Activated CD4-positive, alpha-beta T cell treated with anti-CD3 and anti-CD28 coated beads, Interleukin-2, amount 10 ng/mL, durations not matched to agents 7 days and 5 days (primary cell): ENCODE measurements at regions not wholly inside any gene's neighbourhood (a gene's known extent, or its start where the extent isn't known, plus 50 kb on each side); places are given as distances from the start of the nearest gene placed in this dataset.

Source experiments
- CTCF ChIA-PET: fragments of 350-600 bp; sonication (Branson Sonifier 250); formaldehyde crosslinking; loops from one replicate; lab custom pipeline; 2021; ENCODE audit warnings: antibody characterized with exemption; lab: Charles Lee
- POLR2A ChIA-PET: fragments of 350-600 bp; sonication (Branson Sonifier 250); formaldehyde crosslinking; loops from one replicate; lab custom pipeline; 2021; ENCODE audit warnings: antibody characterized with exemption; lab: Charles Lee
- DNase-seq: peaks from one replicate; pipeline ENCODE4 v3.0.0-alpha.2; 2020
- H3K27ac Mint-ChIP-seq: one replicate; pipeline ENCODE4 v1.8.0; 2021; ENCODE audit warnings: mild to moderate bottlenecking, moderate library complexity, mixed read lengths
- H3K27me3 Mint-ChIP-seq: one replicate; pipeline ENCODE4 v1.8.0; 2021; ENCODE audit warnings: mixed read lengths
- H3K36me3 Mint-ChIP-seq: one replicate; pipeline ENCODE4 v1.8.0; 2021; ENCODE audit warnings: low read depth, mixed read lengths
- H3K4me1 Mint-ChIP-seq: one replicate; pipeline ENCODE4 v1.8.0; 2021; ENCODE audit warnings: mixed read lengths
- H3K4me3 Mint-ChIP-seq: one replicate; pipeline ENCODE4 v1.8.0; 2021; ENCODE audit warnings: mild to moderate bottlenecking, moderate library complexity, mixed read lengths
- H3K9me3 Mint-ChIP-seq: one replicate; pipeline ENCODE4 v1.8.0; 2021; ENCODE audit warnings: mixed read lengths

DNA sequence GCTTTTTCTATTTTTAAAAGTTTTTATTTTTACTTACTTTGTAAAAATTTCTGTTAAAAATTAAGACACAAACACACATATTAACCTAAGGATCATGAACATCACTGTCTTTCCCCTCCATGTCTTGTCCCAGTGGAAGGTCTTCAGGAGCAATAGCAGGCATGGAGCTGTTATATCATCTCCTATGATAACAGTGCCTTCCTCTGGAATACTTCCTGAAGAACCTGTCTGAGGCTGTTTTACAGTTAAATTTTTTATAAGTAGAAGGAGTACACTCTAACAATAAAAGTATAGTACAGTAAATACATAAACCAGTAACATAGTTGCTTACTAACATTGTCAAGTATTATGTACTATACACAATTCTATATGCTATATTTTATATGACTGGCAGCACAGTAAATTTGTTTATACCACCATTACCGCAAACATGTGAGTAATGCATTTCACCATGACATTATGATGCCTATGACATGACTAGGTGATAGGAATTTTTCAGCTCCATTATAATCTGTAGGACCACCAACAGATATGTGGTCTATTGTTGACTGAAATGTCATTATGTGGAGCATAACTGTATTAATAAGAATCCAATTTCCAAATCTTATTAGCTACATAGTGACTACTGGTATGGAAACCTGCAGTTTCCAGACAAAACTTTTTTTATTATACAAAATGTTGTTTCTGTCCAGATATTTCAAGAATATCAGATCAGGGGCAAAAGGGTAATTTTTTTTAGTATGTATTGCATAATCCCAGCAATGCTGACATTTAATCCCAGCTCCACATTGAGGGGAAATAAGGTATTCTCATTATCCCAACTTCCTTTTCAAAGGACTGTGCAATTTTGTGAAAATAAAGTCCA lies 337.2 kb upstream of the SLC39A10 start:
- ChIA-PET POLR2A (interaction anchor here (0.5 kb wide), 2 partner anchors 213 to 485 kb away, joined by 4 to 5 read pairs; no protein-coding TSS in a partner anchor), CTCF (interaction anchor here (1.8 kb wide), 1 partner anchor 20 kb away, joined by 4 read pairs; no protein-coding TSS in a partner anchor)
- Mint-ChIP-seq H3K27ac (no peak overlapping the region), H3K4me3 (no peak overlapping the region), H3K9me3 (peaks cover 4% of the 10 kb centered on the region), H3K27me3 (no peaks in the 10 kb centered on the region), H3K4me1 (peaks cover 29% of the 10 kb centered on the region), H3K36me3 (no peaks in the 10 kb centered on the region)
- DNase-seq = no peak

DNA sequence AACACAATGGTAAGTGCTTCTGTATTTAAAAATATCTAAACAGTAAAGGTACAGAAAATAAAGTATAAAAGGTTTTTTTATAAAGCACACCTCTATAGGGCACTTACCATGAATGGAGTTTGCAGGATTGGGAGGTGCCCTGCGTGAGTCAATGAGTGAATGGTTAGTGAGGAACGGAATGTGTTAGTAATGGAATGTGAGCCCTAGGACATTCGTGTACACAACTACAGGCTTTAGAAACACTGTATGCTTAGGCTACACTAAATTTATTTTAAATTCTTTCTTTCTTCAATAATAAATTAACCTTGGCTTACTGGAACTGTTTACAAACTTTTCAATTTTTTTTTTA lies 337.9 kb upstream of the SLC39A10 start:
- H3K27ac Mint-ChIP-seq = no peak overlapping the region
- H3K4me1 Mint-ChIP-seq = peaks cover 29% of the 10 kb centered on the region
- no peaks in the 10 kb centered on the region for H3K27me3 Mint-ChIP-seq
- no peak for DNase-seq
- ChIA-PET POLR2A (no interaction called here), CTCF (interaction anchor here (1.5 to 1.8 kb wide), 2 partner anchors 21 to 749 kb away, joined by 3 to 4 read pairs; partner anchors contain the start of gene DNAH7)
- peaks cover 4% of the 10 kb centered on the region for H3K9me3 Mint-ChIP-seq
- no peaks in the 10 kb centered on the region for H3K36me3 Mint-ChIP-seq
- H3K4me3 Mint-ChIP-seq = no peak overlapping the region

DNA sequence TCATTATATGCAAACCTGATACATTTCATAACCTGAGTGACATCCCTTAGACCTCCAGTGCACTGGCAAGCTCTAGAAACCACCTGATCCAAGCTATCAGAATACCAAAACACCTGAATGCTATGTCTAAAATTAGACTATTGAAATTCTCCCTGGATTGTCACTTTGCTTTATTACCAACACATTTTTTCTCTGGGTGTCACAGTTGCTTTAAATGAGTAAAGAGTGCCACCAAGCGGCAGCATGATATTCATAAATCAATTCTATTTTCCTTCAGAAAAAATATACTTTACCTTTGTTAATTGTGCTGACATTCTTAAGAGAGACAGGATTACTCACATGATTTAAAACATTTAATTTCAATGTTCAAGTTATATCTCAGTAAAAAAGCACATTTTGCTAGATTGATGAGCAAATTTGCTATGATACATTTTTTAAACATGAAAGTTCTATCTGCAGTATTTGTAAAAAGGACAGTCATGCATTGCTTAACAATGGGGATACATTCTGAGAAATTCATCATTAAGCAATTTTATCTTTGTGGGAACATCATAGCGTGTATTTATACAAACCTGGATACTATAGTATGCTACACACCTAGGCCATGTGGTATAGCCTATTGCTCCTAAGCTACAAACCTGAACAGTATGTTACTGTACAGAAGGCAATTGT lies 338.4 kb upstream of the SLC39A10 start:
- Mint-ChIP-seq H3K27ac (no peak overlapping the region), H3K9me3 (peaks cover under 1% of the 10 kb centered on the region), H3K36me3 (no peaks in the 10 kb centered on the region), H3K27me3 (no peaks in the 10 kb centered on the region), H3K4me1 (peaks cover 29% of the 10 kb centered on the region), H3K4me3 (no peak overlapping the region)
- DNase-seq = peak; percentile 67
- ChIA-PET CTCF (interaction anchor here (0.8 to 1.5 kb wide), 2 partner anchors 452 to 750 kb away, joined by 3 read pairs; partner anchors contain the start of gene DNAH7), POLR2A (no interaction called here)

DNA sequence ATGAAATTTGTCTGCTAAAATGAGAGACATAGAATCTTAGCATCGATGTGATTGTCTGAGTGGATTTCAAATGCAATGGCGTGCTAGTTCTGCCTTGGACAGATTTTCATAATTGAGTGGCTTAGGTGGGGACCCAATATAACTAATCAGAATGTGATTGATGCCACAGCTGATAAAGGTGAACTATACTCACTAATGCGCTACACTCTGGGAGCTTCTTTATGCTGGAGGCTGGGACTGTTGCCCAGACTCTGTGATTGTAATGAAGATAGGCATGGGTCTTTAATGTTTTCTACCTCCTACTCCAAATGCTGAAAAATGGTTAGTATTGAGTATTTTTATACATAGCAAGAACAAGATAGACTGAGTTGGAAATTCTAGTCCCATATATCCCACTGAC lies 339.5 kb upstream of the SLC39A10 start:
- Mint-ChIP-seq H3K4me1 (peaks cover 29% of the 10 kb centered on the region), H3K4me3 (no peak overlapping the region), H3K27me3 (no peaks in the 10 kb centered on the region), H3K27ac (no peak overlapping the region), H3K36me3 (no peaks in the 10 kb centered on the region), H3K9me3 (no peaks in the 10 kb centered on the region)
- ChIA-PET CTCF (interaction anchor here (1.5 kb wide), 1 partner anchor 751 kb away, joined by 3 read pairs; the partner anchor contains the start of gene DNAH7), POLR2A (no interaction called here)
- no peak for DNase-seq

DNA sequence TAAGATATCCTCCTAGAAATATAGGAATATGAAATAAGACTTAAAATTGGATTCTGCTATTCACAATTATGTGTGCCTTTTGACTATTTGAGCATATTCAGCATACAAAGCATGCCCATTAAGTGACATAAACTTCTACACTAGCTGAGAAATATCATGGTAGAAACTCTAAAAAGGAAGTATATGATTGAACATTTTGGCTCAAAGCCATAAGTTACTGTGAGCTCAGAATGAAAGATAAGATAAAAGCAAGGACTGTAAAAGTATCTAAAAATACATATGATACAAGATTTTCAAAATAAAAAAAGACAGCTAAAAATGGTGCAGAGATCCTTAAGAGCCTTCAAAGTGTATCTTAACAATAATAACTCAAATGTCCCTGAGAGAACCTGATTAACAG lies 340.5 kb upstream of the SLC39A10 start:
- Mint-ChIP-seq H3K27ac (no peak overlapping the region), H3K4me3 (no peak overlapping the region), H3K27me3 (no peaks in the 10 kb centered on the region), H3K36me3 (no peaks in the 10 kb centered on the region), H3K4me1 (peaks cover 29% of the 10 kb centered on the region), H3K9me3 (no peaks in the 10 kb centered on the region)
- ChIA-PET CTCF (interaction anchor here (2.0 kb wide), 1 partner anchor 9 kb away, joined by 7 read pairs; no protein-coding TSS in a partner anchor), POLR2A (no interaction called here)
- DNase-seq = no peak

DNA sequence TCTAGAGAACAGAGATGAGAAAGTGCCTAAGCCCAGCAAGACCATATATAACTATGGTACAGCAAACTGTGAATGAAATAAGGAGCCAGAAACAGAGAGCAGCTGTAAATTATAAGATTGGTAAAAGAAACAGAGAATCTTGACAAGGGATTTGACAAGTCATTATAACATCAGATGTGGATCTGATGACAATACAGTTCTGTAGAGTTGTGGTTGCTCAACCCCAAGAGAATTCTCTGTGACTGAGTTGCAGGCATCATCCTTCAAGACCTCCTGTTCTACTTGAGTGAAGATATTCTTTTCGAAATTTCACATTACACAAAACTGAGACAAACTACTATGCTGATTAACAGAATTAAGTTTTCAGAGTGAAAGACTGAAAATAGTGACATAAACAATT lies 343.1 kb upstream of the SLC39A10 start:
- no peak overlapping the region for H3K27ac Mint-ChIP-seq
- no peaks in the 10 kb centered on the region for H3K9me3 Mint-ChIP-seq
- no peaks in the 10 kb centered on the region for H3K36me3 Mint-ChIP-seq
- no peak overlapping the region for H3K4me3 Mint-ChIP-seq
- no peak for DNase-seq
- CTCF ChIA-PET = no interaction called here
- peaks cover 14% of the 10 kb centered on the region for H3K4me1 Mint-ChIP-seq
- POLR2A ChIA-PET = no interaction called here
- H3K27me3 Mint-ChIP-seq = peaks cover 2% of the 10 kb centered on the region

DNA sequence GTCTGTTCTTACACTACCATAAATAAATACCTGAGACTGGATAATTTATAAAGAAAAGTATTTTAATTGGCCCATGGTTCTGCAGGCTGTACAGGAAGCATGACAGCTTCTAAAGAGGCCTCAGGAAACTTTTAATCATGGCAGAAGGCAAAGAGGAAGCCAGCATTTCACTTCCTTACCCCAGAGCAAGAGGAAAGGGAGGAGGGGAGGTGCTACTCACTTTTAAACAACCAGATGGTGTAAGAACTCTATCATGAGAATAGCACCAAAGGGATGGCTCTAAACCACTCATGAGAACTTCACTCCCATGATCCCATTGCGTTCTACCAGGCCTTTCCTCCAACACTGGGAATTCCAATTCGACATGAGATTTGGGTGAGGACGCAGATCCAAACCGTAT lies 344.4 kb upstream of the SLC39A10 start:
- Mint-ChIP-seq H3K27ac (no peak overlapping the region), H3K4me1 (peaks cover 3% of the 10 kb centered on the region), H3K36me3 (no peaks in the 10 kb centered on the region), H3K4me3 (no peak overlapping the region), H3K9me3 (no peaks in the 10 kb centered on the region), H3K27me3 (peaks cover 2% of the 10 kb centered on the region)
- ChIA-PET POLR2A (no interaction called here), CTCF (no interaction called here)
- DNase-seq = no peak

DNA sequence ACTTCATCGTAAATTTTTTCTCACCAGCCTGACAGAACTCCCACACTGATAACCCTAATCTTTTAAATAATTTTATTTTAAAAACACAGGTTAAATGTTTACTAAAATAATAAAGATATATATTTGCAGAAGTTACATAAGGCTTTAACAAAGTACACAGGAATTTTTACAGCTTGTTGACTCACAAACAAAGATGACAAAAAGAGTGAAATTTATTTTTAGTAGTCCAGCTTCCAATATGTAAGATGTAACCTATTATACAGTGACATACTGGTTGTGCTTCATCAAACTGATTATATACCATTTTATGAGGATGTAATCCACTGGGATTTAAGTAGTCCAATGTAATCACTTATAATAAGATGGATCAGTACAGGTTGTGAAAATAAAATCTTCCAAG lies 348.9 kb upstream of the SLC39A10 start:
- H3K27me3 Mint-ChIP-seq = peaks cover 5% of the 10 kb centered on the region
- POLR2A ChIA-PET = no interaction called here
- DNase-seq = no peak
- no peaks in the 10 kb centered on the region for H3K36me3 Mint-ChIP-seq
- no peaks in the 10 kb centered on the region for H3K4me1 Mint-ChIP-seq
- H3K9me3 Mint-ChIP-seq = no peaks in the 10 kb centered on the region
- no peak overlapping the region for H3K27ac Mint-ChIP-seq
- H3K4me3 Mint-ChIP-seq = no peak overlapping the region
- CTCF ChIA-PET = no interaction called here

DNA sequence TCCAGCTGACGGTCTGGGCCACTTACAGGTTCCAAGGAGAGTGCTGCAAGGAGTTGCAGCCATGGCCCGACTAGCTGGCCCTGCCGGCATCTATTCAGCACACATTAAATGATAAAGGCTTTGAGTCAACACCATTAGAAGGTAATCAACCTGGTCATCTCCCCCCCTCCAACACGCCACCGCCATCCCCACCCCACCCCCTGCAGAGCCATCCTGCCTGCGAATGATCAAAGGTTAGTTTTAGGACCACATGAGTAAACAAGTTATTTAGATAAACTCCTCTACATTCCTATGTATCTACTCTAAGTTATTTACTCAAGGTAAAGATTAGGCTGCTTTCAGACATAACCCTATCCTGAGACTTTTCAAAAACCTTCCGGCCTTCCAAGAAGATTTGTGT lies 349.3 kb upstream of the SLC39A10 start:
- Mint-ChIP-seq H3K4me1 (no peaks in the 10 kb centered on the region), H3K9me3 (no peaks in the 10 kb centered on the region)
- POLR2A ChIA-PET = no interaction called here

DNA sequence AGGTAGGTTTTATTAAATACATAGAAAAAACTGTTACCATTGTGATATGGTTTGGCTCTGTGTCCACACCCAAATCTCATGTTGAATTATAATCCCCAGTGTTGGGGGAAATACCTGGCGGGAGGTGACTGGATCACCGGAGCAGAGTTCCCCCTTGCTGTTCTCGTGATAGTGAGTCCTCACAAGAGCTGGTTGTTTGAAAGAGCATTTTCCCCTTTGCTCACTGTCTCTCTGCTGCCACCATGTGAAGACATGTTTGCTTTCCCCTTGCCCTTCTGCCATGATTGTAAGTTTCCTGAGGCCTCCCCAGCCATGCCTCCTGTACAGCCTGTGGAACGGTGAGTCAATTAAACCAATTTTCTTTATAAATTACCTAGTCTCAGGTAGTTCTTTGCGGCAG lies 352.7 kb upstream of the SLC39A10 start:
- H3K27me3 Mint-ChIP-seq = peaks cover 4% of the 10 kb centered on the region
- no peak overlapping the region for H3K4me3 Mint-ChIP-seq

More for the DNA sequence above, 349.3 kb upstream of the SLC39A10 start:
- CTCF ChIA-PET = no interaction called here
- Mint-ChIP-seq H3K36me3 (no peaks in the 10 kb centered on the region), H3K4me3 (no peak overlapping the region), H3K27ac (no peak overlapping the region), H3K27me3 (peaks cover 5% of the 10 kb centered on the region)
- DNase-seq = no peak

DNA sequence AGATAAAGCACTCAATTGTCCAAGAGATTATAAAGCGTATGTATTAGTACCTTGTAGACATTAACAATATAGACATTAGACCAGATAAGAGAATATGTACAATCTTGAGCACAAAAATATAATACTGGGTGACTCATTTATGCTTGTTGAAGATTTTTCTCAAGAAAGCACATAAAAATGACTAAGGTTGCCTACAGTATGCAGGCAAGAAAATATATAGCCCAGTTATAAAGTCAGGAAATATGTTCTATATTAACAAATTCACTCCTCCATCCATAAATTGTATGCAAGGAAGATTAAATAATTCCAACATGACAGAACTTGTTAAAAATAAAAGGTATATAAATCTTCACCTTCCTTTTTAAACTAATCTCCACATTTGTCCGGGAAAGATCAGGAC lies 356.4 kb upstream of the SLC39A10 start:
- DNase-seq = no peak
- Mint-ChIP-seq H3K9me3 (no peaks in the 10 kb centered on the region), H3K27me3 (no peaks in the 10 kb centered on the region), H3K36me3 (no peaks in the 10 kb centered on the region), H3K4me3 (no peak overlapping the region), H3K27ac (no peak overlapping the region), H3K4me1 (no peaks in the 10 kb centered on the region)
- ChIA-PET POLR2A (no interaction called here), CTCF (no interaction called here)

More for the DNA sequence above, 352.7 kb upstream of the SLC39A10 start:
- Mint-ChIP-seq H3K9me3 (no peaks in the 10 kb centered on the region), H3K4me1 (no peaks in the 10 kb centered on the region), H3K27ac (no peak overlapping the region), H3K36me3 (no peaks in the 10 kb centered on the region)
- ChIA-PET CTCF (no interaction called here), POLR2A (no interaction called here)
- no peak for DNase-seq

DNA sequence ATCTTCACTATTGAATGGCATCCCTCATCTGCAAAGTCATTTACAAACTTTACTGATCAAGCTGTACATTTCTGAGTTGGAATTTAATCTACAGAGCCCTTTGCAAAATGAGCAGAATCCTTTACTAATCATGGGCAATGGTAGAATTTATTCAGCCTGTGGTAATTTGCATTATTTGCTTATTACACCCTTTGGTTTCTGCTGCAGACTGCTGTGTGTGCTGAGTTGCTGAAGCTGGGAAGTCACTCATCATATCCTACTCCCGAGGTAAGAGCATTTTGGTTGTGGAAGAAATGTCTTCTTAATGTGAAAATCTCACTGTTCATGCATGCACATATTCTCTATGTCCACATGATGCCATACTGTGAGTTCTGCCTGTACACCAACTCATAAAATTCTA lies 357.4 kb upstream of the SLC39A10 start:
- Mint-ChIP-seq H3K27ac (no peak overlapping the region), H3K27me3 (no peaks in the 10 kb centered on the region), H3K36me3 (no peaks in the 10 kb centered on the region), H3K4me1 (no peaks in the 10 kb centered on the region), H3K9me3 (no peaks in the 10 kb centered on the region), H3K4me3 (no peak overlapping the region)
- DNase-seq = no peak
- ChIA-PET POLR2A (no interaction called here), CTCF (no interaction called here)

DNA sequence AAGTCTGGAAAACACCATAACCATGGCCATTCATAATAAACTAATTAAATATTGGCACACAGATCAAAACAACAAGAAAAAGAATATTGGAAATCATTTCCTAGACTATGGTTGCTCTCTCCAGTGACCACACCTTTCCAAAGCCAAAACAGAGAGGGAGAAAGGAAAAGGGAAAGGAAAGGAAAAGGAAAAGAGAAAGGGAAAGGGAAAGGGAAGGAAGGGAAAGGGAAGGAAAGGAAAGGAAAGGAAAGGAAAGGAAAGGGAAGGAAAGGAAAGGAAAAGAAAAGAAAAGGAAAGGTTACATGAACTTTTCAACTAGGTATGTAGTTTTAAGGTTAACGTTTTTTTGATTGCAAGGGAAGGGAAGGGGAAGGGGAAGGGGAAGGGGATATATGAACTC lies 360.5 kb upstream of the SLC39A10 start:
- no peaks in the 10 kb centered on the region for H3K9me3 Mint-ChIP-seq
- no peaks in the 10 kb centered on the region for H3K36me3 Mint-ChIP-seq
- ChIA-PET CTCF (no interaction called here), POLR2A (no interaction called here)
- no peak for DNase-seq
- no peaks in the 10 kb centered on the region for H3K27me3 Mint-ChIP-seq
- no peaks in the 10 kb centered on the region for H3K4me1 Mint-ChIP-seq
- H3K27ac Mint-ChIP-seq = no peak overlapping the region
- H3K4me3 Mint-ChIP-seq = no peak overlapping the region
